Bronchial epithelial cell (primary cell): ENCODE measurements at regions not wholly inside any gene's neighbourhood (a gene's known extent, or its start where the extent isn't known, plus 50 kb on each side); places are given as distances from the start of the nearest gene placed in this dataset.

Experiments
- DNase-seq: peaks from one replicate; pipeline ENCODE4 v3.0.0-alpha.2; 2010; ENCODE audit warnings: low read depth
- FAIRE-seq: peaks from 2 replicates; lab custom pipeline; 2011; peaks lifted over from hg19 to GRCh38; lab: Jason Lieb, UNC
- H3K27me3 ChIP-seq: 2 replicates; pipeline ENCODE4 v1.5.1; 2011; ENCODE audit warnings: low read length; ENCODE audit not compliant: control insufficient read depth, insufficient read depth
- H3K36me3 ChIP-seq: 2 replicates; pipeline ENCODE4 v1.5.1; 2011; ENCODE audit warnings: low read length; ENCODE audit not compliant: control insufficient read depth, insufficient read depth
- H3K4me3 ChIP-seq: 2 replicates; pipeline ENCODE4 v1.5.1; 2011; ENCODE audit warnings: mild to moderate bottlenecking, low read depth, low read length, control low read depth
- TF ChIP-seq, protein P1 (sequence below): IDR thresholded peaks from 2 replicates; pipeline ENCODE4 v1.5.1; 2011; ENCODE audit warnings: mild to moderate bottlenecking, moderate library complexity, low read length, control low read depth, inconsistent platforms; ENCODE audit not compliant: insufficient read depth, severe bottlenecking

DNA sequence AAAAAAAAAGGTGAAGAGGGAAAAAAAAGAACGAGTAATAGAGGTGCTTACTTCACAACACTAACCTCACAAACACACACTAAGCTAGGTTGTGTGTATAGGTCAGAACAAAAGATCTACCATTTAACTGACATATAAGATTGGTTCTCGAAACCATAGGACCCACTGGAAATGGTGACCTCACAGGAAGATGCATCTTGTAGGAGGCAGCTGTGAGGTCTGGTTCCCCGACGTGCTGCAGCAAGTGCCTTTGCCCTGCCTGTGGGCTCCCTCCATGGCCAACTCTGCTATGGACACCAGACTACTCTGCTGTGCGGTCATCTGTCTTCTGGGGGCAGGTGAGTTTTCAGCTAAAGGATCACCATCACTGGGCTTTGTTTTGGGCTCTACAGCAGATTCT lies 133.8 kb upstream of the PRSS1 start:
- DNase-seq (no peak), FAIRE-seq (no peak)
- no peaks in the 10 kb centered on the region for H3K36me3 ChIP-seq
- no peak overlapping the region for H3K4me3 ChIP-seq
- TF ChIP-seq, protein P1, sequence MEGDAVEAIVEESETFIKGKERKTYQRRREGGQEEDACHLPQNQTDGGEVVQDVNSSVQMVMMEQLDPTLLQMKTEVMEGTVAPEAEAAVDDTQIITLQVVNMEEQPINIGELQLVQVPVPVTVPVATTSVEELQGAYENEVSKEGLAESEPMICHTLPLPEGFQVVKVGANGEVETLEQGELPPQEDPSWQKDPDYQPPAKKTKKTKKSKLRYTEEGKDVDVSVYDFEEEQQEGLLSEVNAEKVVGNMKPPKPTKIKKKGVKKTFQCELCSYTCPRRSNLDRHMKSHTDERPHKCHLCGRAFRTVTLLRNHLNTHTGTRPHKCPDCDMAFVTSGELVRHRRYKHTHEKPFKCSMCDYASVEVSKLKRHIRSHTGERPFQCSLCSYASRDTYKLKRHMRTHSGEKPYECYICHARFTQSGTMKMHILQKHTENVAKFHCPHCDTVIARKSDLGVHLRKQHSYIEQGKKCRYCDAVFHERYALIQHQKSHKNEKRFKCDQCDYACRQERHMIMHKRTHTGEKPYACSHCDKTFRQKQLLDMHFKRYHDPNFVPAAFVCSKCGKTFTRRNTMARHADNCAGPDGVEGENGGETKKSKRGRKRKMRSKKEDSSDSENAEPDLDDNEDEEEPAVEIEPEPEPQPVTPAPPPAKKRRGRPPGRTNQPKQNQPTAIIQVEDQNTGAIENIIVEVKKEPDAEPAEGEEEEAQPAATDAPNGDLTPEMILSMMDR, result no peak
- peaks cover 3% of the 10 kb centered on the region for H3K27me3 ChIP-seq

DNA sequence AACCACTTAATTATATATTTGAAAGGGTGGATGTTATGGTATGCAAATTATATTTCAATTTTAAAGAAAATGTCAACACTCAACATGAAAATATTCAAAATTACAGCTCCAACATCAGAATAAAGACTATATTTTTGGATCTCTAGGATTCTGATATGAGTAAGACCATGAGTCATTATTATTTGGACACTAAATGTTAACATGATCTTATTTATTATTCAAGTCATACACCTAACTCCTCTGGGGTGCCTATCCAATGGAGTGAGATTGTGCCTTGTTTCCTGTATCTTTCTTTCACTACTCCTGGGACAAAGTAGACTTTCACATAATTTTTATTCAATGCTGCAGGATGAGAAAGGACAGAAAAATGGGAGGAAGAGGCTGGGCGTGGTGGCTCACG lies 135.2 kb upstream of the PRSS1 start:
- peaks cover 5% of the 10 kb centered on the region for H3K27me3 ChIP-seq
- H3K36me3 ChIP-seq, result no peaks in the 10 kb centered on the region
- DNase-seq (peak; percentile 40), FAIRE-seq (no peak)
- TF ChIP-seq, protein P1, result no peak
- no peak overlapping the region for H3K4me3 ChIP-seq

GRCh38 chr7:142612237-142612881 lies 136.9 kb upstream of the PRSS1 start:
- H3K27me3 ChIP-seq, result peaks cover 5% of the 10 kb centered on the region
- no peak for DNase-seq
- TF ChIP-seq, protein P1, result no peak
- H3K4me3 ChIP-seq, result no peak overlapping the region
- no peak for FAIRE-seq
- H3K36me3 ChIP-seq, result no peaks in the 10 kb centered on the region

DNA sequence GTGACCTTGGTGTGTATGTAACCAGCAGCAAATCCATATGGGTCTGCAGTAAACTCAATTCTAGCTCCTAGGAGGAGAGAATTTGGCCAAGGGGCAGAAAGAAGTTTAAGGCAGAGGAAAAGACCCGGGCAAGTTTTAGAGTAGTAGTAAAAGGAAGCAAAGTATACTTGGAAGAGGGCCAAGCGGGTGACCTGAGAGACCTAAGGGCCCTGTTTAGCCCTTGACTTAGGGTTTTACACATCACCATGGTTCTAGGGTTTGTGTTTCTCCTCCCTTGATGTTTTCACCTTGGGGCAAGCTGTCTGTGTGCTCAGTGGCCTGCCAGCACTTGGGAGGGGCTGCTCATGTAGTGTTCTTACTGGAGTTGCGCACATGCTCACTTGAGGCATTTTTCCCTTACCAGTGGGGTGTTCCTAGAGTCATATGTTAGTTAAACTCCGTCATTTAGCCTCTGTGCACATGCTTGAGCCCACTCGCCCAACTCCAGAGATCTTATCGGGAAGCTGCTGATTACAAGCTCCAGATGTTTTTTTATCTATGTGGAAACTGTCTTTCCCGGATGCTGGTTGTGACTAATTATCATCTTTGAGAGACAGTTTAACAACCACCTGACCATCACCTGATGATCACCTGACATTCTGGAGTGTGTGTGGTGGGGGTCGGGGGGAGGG lies 137.6 kb upstream of the PRSS1 start:
- TF ChIP-seq, protein P1, result no peak
- no peak for FAIRE-seq
- DNase-seq, result no peak
- Histone ChIP-seq H3K4me3 (no peak overlapping the region), H3K27me3 (peaks cover 5% of the 10 kb centered on the region), H3K36me3 (no peaks in the 10 kb centered on the region)

- Histone ChIP-seq H3K36me3 (no peaks in the 10 kb centered on the region), H3K4me3 (no peak overlapping the region), H3K27me3 (peaks cover 2% of the 10 kb centered on the region)
- DNase-seq, result peak; percentile 20
- TF ChIP-seq, protein P1, result no peak
- FAIRE-seq, result no peak
Observed at GRCh38 chr7:142608630-142609428, 140.4 kb upstream of the PRSS1 start.
